ENCODE measurements at regions not wholly inside any gene's neighbourhood (a gene's known extent, or its start where the extent isn't known, plus 50 kb on each side); places are given as distances from the start of the nearest gene placed in this dataset.

GRCh38 chr1:221644145-221644448, 97.8 kb downstream of the DUSP10 start:
- no peak for TF ChIP-seq CTCF (IDR thresholded peaks at IDR 0.05; ENCODE audit: insufficient read depth, low read depth, low read length)
- H3K36me3 ChIP-seq (ENCODE audit: control insufficient read depth, insufficient read depth, low read length) = no peaks in the 10 kb centered on the region
- H3K27me3 ChIP-seq (ENCODE audit: control insufficient read depth, insufficient read depth, low read length) = no peaks in the 10 kb centered on the region
- ChIA-PET POLR2A (no interaction called here), CTCF (no interaction called here)
- DNase-seq (ENCODE audit: low read depth) = no peak
- H3K4me3 ChIP-seq (ENCODE audit: low read depth, low read length) = no peak overlapping the region

DNA sequence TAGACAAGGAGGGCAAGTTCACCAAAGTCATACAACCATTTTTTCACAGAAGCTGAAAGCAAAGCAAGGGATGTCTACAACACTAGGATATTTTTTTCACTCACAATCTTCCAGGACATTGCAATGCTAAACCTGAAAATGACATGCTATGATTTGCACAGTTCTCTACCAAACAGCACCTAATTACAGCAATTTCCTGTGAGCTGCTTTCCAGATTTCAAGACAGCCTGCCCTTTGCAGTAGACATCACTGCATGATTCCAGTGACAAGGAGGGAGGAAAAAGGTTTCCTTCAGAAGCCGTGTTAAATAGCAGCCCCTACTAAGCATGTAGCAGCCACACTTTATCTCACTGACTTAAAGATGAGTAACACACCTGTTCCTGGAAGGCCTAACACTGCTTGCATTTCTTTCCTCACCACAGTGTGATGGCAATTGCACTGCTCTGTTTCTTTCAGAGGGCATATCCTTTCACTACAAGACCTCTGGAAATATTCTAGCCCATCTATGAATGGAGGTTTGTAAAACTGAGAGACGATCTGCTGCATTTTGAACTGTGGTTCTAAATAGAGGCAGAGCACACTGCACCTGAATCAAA, 97.1 kb downstream of the DUSP10 start:
- ChIA-PET CTCF (no interaction called here), POLR2A (no interaction called here)
- no peak for TF ChIP-seq CTCF (IDR thresholded peaks at IDR 0.05; ENCODE audit: insufficient read depth, low read depth, low read length)
- Histone ChIP-seq H3K36me3 (ENCODE audit: control insufficient read depth, insufficient read depth, low read length) (no peaks in the 10 kb centered on the region), H3K4me3 (ENCODE audit: low read depth, low read length) (no peak overlapping the region), H3K27me3 (ENCODE audit: control insufficient read depth, insufficient read depth, low read length) (no peaks in the 10 kb centered on the region)
- no peak for DNase-seq (ENCODE audit: low read depth)

DNA sequence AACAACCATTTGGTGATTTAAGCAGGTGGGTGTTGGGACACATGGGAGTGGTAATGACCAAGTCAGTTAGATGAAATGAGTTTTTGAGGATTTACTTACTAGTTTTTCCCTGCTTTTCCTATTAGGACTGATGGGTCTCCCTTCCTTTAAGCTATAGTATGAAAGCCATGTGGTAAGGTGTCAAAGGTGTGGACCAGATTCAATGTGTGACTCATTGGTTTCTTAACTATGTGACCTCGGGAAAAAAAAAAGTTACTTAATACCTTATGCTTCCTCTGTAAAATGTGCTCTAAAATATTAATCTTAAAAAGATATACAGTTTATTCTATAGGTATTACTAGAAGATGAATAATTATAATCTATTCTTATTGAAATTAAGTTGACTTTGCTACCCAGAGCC, 93.7 kb downstream of the DUSP10 start:
- ChIA-PET POLR2A (no interaction called here), CTCF (interaction anchor here (1.0 kb wide), 1 partner anchor 8 kb away, joined by 3 read pairs; no protein-coding TSS in a partner anchor)
- no peak for DNase-seq (ENCODE audit: low read depth)
- no peak for TF ChIP-seq CTCF (IDR thresholded peaks at IDR 0.05; ENCODE audit: insufficient read depth, low read depth, low read length)
- no peak overlapping the region for H3K4me3 ChIP-seq (ENCODE audit: low read depth, low read length)
- H3K27me3 ChIP-seq (ENCODE audit: control insufficient read depth, insufficient read depth, low read length) = no peaks in the 10 kb centered on the region
- H3K36me3 ChIP-seq (ENCODE audit: control insufficient read depth, insufficient read depth, low read length) = no peaks in the 10 kb centered on the region

All from BJ (cell line).